Hematopoietic multipotent progenitor cell treated with erythropoietin and hydrocortisone succinate and interleukin-3 and kit ligand, for 15 days (in vitro differentiated cells): ENCODE measurements at regions not wholly inside any gene's neighbourhood (a gene's known extent, or its start where the extent isn't known, plus 50 kb on each side); places are given as distances from the start of the nearest gene placed in this dataset.

Experiments used
- DNase-seq: peaks from one replicate; pipeline ENCODE4 v3.0.0-alpha.2; 2015; ENCODE audit warnings: low spot score

GRCh38 chr2:19600506-19600905, 242.1 kb upstream of the OSR1 start:
- DNase-seq = no peak

- no peak for DNase-seq
Observed at GRCh38 chr2:19598971-19599370, 240.5 kb upstream of the OSR1 start.

DNA sequence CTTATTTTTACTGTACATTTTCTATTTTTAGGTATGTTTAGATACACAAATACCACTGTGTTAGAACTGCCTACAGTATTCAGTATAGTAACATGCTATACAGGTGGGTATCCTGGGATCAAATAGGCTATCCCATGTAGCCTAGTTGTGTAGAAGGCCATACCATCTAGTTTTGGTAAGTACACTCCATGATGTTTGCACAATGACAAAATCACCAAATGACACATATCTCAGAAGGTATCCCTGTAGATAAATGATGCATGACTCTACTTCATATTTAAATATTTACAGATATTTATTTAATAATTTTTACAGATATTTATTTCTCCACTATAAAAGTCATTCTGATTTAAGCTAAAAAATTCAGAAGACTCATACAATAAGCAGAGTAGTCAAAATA, 233.8 kb upstream of the OSR1 start:
- DNase-seq = no peak

GRCh38 chr2:19589791-19590190, 231.4 kb upstream of the OSR1 start:
- no peak for DNase-seq

- DNase-seq = no peak
Observed at GRCh38 chr2:19580830-19581229, 222.4 kb upstream of the OSR1 start.

- DNase-seq = no peak
Observed at GRCh38 chr2:19580264-19580663, 221.8 kb upstream of the OSR1 start.

- no peak for DNase-seq
Observed at GRCh38 chr2:19579461-19579860, 221.0 kb upstream of the OSR1 start.

DNA sequence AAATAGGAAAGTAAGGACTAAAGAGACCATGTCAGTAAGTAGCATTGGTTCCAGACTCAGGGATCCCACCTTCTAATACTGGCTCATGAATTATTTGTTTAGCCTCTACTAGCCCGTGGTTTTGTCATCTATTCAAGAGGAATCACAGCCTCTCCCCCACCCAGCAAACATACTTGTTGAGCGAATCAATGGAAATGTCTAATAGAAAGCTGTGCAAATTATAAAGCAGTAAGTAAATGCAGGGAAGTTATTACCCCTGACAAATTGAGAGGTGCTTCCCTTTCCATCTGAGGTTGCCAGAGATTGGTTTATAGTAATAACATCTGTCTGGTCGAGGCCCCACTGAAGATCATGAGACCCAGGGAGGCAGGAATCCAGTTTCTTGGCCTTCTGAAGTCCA, 219.3 kb upstream of the OSR1 start:
- no peak for DNase-seq

- DNase-seq = no peak
Observed at GRCh38 chr2:19576411-19576810, 218.0 kb upstream of the OSR1 start.

- no peak for DNase-seq
Observed at GRCh38 chr2:19575641-19576040, 217.2 kb upstream of the OSR1 start.

DNA sequence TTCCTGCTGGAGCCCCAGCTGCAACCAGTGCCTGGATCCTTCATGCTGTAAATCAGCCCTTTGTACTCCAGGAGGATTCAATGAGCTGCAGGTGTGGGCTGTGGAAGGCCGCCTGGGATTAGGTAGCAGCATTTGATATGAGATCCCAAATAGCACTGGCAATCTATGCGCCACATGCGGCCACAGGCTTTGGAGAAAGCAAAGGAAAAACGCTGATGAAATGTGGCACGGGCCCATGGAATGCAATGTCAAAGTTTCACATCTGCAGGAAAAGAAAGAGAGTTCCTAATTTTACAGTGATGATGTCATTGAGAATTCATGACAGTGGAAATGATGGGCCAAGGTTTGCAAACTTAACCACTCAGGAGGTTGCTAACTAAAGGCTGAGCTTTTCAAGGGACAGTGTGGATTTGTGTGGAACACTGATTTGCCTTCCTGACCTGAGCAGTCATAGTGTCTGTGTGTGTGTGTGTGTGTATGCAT, 216.4 kb upstream of the OSR1 start:
- DNase-seq = no peak

DNA sequence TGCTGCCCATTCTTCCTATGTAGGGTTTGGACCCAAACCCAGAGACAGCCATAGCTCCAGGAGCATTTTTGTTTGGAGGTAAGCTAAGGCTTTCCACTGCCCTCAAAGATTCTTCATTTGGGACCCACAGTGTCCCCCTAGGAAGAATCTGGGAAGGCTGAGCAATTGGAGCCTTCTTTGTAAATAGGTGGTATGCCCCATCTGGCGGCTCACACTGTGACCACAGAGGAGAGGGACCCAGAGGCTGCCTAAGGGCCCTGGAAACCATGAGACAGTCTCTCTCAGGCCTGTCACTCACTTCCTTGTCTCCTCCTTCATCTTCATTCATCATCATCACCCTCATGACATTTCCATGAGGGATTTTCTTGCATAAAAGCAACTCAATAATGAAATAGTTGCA, 215.4 kb upstream of the OSR1 start:
- DNase-seq = no peak

- no peak for DNase-seq
Observed at GRCh38 chr2:19571773-19572172, 213.3 kb upstream of the OSR1 start.

DNA sequence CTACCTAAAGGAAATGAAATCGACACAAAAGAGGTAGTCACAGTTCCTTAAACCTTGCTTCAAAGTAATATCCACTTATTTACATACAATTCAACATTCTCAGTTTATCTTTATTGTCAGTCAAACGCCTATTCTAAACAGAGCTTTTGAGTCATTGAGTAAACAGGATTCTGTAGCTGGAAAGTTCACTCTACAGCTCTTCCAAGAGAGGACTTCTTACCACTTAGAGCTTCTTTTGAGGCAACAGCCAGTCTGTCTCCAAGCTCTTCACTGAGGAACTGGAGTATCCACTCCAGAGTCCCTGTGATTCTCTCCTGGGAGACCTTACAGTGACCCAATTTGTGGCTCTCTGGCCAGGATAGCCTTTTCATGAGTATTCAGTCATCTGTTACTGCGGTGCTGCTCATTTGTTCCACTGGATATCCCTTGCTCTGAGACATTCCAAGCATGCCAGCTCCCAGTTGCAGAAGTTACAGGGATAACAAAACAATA, 210.9 kb upstream of the OSR1 start:
- no peak for DNase-seq

- DNase-seq = no peak
Observed at GRCh38 chr2:19568809-19569208, 210.4 kb upstream of the OSR1 start.

GRCh38 chr2:19560785-19561184, 202.4 kb upstream of the OSR1 start:
- DNase-seq = no peak

- no peak for DNase-seq
Observed at GRCh38 chr2:19559596-19560240, 201.3 kb upstream of the OSR1 start.

- no peak for DNase-seq
Observed at GRCh38 chr2:19556648-19557047, 198.2 kb upstream of the OSR1 start.

DNA sequence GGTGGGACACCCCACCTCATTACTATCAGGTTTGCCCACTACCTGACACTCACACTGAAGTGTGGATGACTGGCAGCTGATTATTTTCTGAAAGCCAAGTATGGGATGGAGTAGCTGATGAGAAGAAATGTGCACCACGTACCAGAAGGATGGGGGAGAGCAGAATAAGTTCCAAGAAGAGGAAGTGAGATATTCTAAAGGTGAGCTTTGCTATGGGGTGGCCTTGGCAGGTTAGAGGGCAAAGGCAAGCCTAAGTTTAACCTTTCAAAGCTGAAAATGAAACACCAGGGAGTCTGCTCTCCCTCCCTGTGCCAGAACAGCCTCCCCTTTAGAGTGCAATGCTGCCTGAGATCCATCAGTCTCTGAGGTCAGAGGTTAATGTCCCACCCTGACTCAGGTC, 196.1 kb upstream of the OSR1 start:
- DNase-seq = no peak

DNA sequence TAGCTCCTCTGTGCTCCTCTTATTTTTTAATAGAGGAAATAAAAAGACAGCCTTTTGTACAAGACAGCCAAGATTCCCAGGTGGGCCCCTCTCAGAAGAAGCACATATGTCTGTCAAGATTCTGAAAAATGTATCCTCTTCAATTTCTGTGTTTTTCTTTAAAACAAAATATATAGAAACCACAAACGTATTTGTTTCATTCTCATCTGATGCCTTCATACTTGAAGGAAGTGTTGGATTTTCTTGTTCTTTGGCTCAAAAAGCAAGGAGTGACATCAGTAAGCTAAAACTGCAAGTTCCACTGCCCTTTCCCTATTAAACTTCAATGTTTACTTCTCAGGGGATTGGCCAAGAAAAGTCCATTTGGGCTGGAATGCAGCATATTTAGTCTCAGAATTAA, 193.8 kb upstream of the OSR1 start:
- DNase-seq = no peak

GRCh38 chr2:19550750-19551149, 192.3 kb upstream of the OSR1 start:
- DNase-seq = no peak

- no peak for DNase-seq
Observed at GRCh38 chr2:19549821-19550220, 191.4 kb upstream of the OSR1 start.

DNA sequence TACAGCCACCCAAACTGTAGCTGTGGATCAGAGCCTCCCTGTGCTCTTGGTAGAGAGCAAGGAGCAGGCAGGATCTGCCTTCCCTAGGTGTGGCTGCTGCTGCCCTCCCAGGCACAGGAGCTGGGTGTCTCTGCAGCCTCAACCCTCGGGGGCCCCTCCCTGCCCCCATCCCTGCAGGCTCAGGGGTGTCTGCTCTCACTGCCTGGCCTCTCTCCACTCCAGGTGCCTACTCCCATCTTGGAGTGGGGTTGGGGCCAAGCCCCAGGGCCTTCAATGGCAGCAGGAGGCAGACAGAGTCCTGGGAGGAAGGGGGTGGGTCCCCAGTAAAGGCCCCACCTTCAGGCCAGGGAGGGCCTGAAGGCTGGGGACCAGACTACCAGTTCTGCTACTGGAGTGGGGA, 189.7 kb upstream of the OSR1 start:
- DNase-seq = no peak

DNA sequence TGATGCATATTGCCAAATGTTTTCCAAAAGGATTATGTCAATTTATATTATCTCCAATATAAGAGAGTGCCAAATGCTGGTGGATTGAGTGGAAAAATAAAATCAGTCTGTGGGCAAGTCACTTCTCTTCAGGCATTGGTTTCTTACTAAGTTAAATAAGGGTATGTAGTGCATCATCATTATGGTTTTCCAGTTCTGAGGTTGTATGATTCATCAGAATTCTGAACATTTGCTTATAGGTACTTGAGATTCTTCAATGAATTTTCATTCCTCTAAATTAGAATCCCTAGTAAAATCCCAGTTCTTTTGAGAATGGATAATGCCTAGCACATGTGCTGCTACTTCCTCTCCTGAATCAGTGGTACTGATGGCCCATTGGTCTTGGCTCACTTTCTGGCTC, 188.9 kb upstream of the OSR1 start:
- DNase-seq = no peak
